ENCODE measurements at regions not wholly inside any gene's neighbourhood (a gene's known extent, or its start where the extent isn't known, plus 50 kb on each side); places are given as distances from the start of the nearest gene placed in this dataset.
"Not testable (repeated sequence)": the region's sequence is repeated elsewhere in the genome, so short reads cannot be mapped to it uniquely, and the experiment has no call there.

GRCh38 chr4:59500103-59500502 is 1700.0 kb upstream of the ADGRL3 start:
- no peak for TF ChIP-seq CTCF (IDR thresholded peaks at IDR 0.05)
- ATAC-seq (no peak), DNase-seq (no peak)
- H3K36me3 ChIP-seq (ENCODE audit: low read depth) = no peaks in the 10 kb centered on the region
- intact Hi-C loops (cut with DNase I, micrococcal nuclease) = no loop called here
- no peak overlapping the region for H3K4me3 ChIP-seq
- no peaks in the 10 kb centered on the region for H3K4me1 ChIP-seq (ENCODE audit: low read depth)
- H3K9me3 ChIP-seq = no peaks in the 10 kb centered on the region

- no peak for TF ChIP-seq CTCF (IDR thresholded peaks at IDR 0.05)
- Histone ChIP-seq H3K36me3 (ENCODE audit: low read depth) (no peaks in the 10 kb centered on the region), H3K4me3 (no peak overlapping the region), H3K4me1 (ENCODE audit: low read depth) (no peaks in the 10 kb centered on the region), H3K9me3 (no peaks in the 10 kb centered on the region)
- ATAC-seq = no peak
- intact Hi-C loops (cut with DNase I, micrococcal nuclease) = no loop called here
- no peak for DNase-seq
Measured at GRCh38 chr4:59503731-59504130, 1696.4 kb upstream of the ADGRL3 start.

GRCh38 chr4:59511809-59512208 is 1688.3 kb upstream of the ADGRL3 start:
- H3K9me3 ChIP-seq; H3K4me1 ChIP-seq (ENCODE audit: low read depth); intact Hi-C loops (cut with DNase I, micrococcal nuclease); ATAC-seq; H3K36me3 ChIP-seq (ENCODE audit: low read depth); H3K4me3 ChIP-seq; DNase-seq: not testable (repeated sequence)

GRCh38 chr4:59517007-59517406 is 1683.1 kb upstream of the ADGRL3 start:
- intact Hi-C loops (cut with DNase I, micrococcal nuclease) = no loop called here

GRCh38 chr4:59518005-59518823 is 1681.9 kb upstream of the ADGRL3 start:
- Histone ChIP-seq H3K4me1 (ENCODE audit: low read depth) (no peaks in the 10 kb centered on the region), H3K9me3 (no peaks in the 10 kb centered on the region), H3K4me3 (no peak overlapping the region), H3K36me3 (ENCODE audit: low read depth) (no peaks in the 10 kb centered on the region)
- no peak for DNase-seq
- ATAC-seq = no peak
- intact Hi-C loops (cut with DNase I, micrococcal nuclease) = no loop called here
- TF ChIP-seq CTCF (IDR thresholded peaks at IDR 0.05) = no peak

More at GRCh38 chr4:59517007-59517406, 1683.1 kb upstream of the ADGRL3 start:
- Histone ChIP-seq H3K9me3 (no peaks in the 10 kb centered on the region), H3K4me1 (ENCODE audit: low read depth) (no peaks in the 10 kb centered on the region), H3K4me3 (no peak overlapping the region), H3K36me3 (ENCODE audit: low read depth) (no peaks in the 10 kb centered on the region)
- TF ChIP-seq CTCF (IDR thresholded peaks at IDR 0.05) = no peak
- ATAC-seq = no peak
- DNase-seq = no peak

GRCh38 chr4:59525885-59526284 is 1674.2 kb upstream of the ADGRL3 start:
- H3K36me3 ChIP-seq (ENCODE audit: low read depth) = no peaks in the 10 kb centered on the region
- no peak for ATAC-seq
- no peaks in the 10 kb centered on the region for H3K4me1 ChIP-seq (ENCODE audit: low read depth)
- TF ChIP-seq CTCF (IDR thresholded peaks at IDR 0.05) = no peak
- H3K9me3 ChIP-seq = no peaks in the 10 kb centered on the region
- DNase-seq = no peak
- intact Hi-C loops (cut with DNase I, micrococcal nuclease) = no loop called here
- no peak overlapping the region for H3K4me3 ChIP-seq
